ENCODE measurements at regions not wholly inside any gene's neighbourhood (a gene's known extent, or its start where the extent isn't known, plus 50 kb on each side); places are given as distances from the start of the nearest gene placed in this dataset.

GRCh38 chr9:108360304-108360703 lies 495.5 kb downstream of the ACTL7B start:
- TF ChIP-seq CTCF (conservative IDR thresholded peaks at IDR 0.05 in 1 of 2, IDR thresholded peaks at IDR 0.05 in 1 of 2; ENCODE audit: extremely low read depth in 1 of 2, insufficient read depth in 1 of 2, low read depth in 1 of 2, low read length in 2 of 2), result no peak
- no peak for TF ChIP-seq EZH2 (IDR thresholded peaks at IDR 0.05; ENCODE audit: borderline replicate concordance, low read length)
